K562 (cell line): ENCODE measurements at regions not wholly inside any gene's neighbourhood (a gene's known extent, or its start where the extent isn't known, plus 50 kb on each side); places are given as distances from the start of the nearest gene placed in this dataset.

Experiments
- ATAC-seq: fragments of 200-7000 bp; cut with Tn5 transposase; 3 replicates; pipeline ENCODE4 v1.9.1; 2020; ENCODE audit warnings: moderate library complexity
- BruUV-seq: library from RNA; stranded (reverse); fragments of 400-500 nt; replicated peaks from 2 replicates; lab custom pipeline; 2021; lab: Mats Ljungman, UMichigan
- CTCF ChIA-PET: fragments of 300-600 bp; formaldehyde crosslinking; extraction: SDS; loops from one replicate; lab custom pipeline; 2021; ENCODE audit warnings: low intra/inter-chr PET ratio; lab: Yijun Ruan, JAX
- POLR2A ChIA-PET: fragments of 300-600, 350-650 bp; sonication (Branson Sonifier 250); formaldehyde crosslinking; extraction: SDS; loops from one replicate; lab custom pipeline; 2021; ENCODE audit warnings: antibody characterized with exemption, inconsistent platforms; lab: Yijun Ruan, JAX
- DNase-seq, 4 experiments: peaks; one replicate each; pipeline versions ENCODE4 v3.0.0 to v3.0.0-alpha.2; 2011 to 2018; ENCODE audit warnings: low spot score in 3 of 4, mixed read lengths in 3 of 4; ENCODE audit errors: extremely low read depth in 1 of 4
- FAIRE-seq: peaks from 2 replicates; lab custom pipeline; 2011; peaks lifted over from hg19 to GRCh38; lab: Jason Lieb, UNC
- H2AFZ ChIP-seq: 2 replicates; pipeline ENCODE4 v1.6.0; 2011; ENCODE audit warnings: low read depth, low read length, control low read depth, inconsistent platforms
- H3K27ac ChIP-seq: fragments of 200-600 bp; 3 replicates; pipeline ENCODE4 v1.8.0; 2011; ENCODE audit warnings: low read depth, mild to moderate bottlenecking, control low read depth, inconsistent platforms, low read length, moderate library complexity, mixed read lengths; ENCODE audit errors: extremely low read depth
- H3K27me3 ChIP-seq, 2 experiments: fragments of 300-600 bp in 1 of 2; 2 replicates in 1 of 2; 3 replicates in 1 of 2; pipeline versions ENCODE4 v1.6.0 to v1.8.0; 2011; ENCODE audit warnings: inconsistent platforms in 2 of 2, low read length in 2 of 2, mild to moderate bottlenecking in 1 of 2, mixed read lengths in 1 of 2, moderate library complexity in 1 of 2; ENCODE audit not compliant: control insufficient read depth in 2 of 2, insufficient read depth in 2 of 2
- H3K36me3 ChIP-seq: fragments of 300-600 bp; 3 replicates; pipeline ENCODE4 v1.8.0; 2011; ENCODE audit warnings: mild to moderate bottlenecking, low read length, inconsistent platforms; ENCODE audit not compliant: control insufficient read depth, insufficient read depth
- H3K4me1 ChIP-seq, 2 experiments: fragments of 200-600 bp in 1 of 2; replicated peaks in 1 of 2; 2 replicates in 1 of 2; 3 replicates in 1 of 2; pipeline versions ENCODE4 v1.5.1 to v1.8.0; 2011; ENCODE audit warnings: inconsistent platforms in 2 of 2, low read length in 2 of 2, mild to moderate bottlenecking in 1 of 2, mixed read lengths in 1 of 2, moderate library complexity in 1 of 2; ENCODE audit not compliant: control insufficient read depth in 2 of 2, insufficient read depth in 2 of 2
- H3K4me2 ChIP-seq: 2 replicates; pipeline ENCODE4 v1.6.1; 2011; ENCODE audit warnings: low read length, control low read depth, inconsistent platforms, mixed read lengths; ENCODE audit not compliant: insufficient read depth
- H3K4me3 ChIP-seq: fragments of 200-600 bp; sonication (generic), shearing (Covaris generic); 2 replicates; pipeline ENCODE4 v1.5.1; 2016; ENCODE audit warnings: control low read depth, inconsistent platforms
- H3K79me2 ChIP-seq: fragments of 200-600 bp; 3 replicates; pipeline ENCODE4 v1.8.0; 2011; ENCODE audit warnings: low read length, inconsistent platforms; ENCODE audit not compliant: control insufficient read depth, insufficient read depth
- H3K9ac ChIP-seq, 2 experiments: 2 replicates each; pipeline versions ENCODE4 v1.6.0 to v1.6.1; 2011; ENCODE audit warnings: low read depth in 2 of 2, low read length in 2 of 2, control low read depth in 1 of 2, inconsistent platforms in 1 of 2, mild to moderate bottlenecking in 1 of 2, mixed read lengths in 1 of 2; ENCODE audit not compliant: insufficient read depth in 1 of 2
- H3K9me1 ChIP-seq: one replicate; pipeline ENCODE4 v1.6.0; 2011; ENCODE audit warnings: inconsistent platforms, mild to moderate bottlenecking, low read length, moderate library complexity; ENCODE audit not compliant: control insufficient read depth, insufficient read depth
- H3K9me3 ChIP-seq: replicated peaks from 2 replicates; pipeline ENCODE4 v1.5.1; 2011; ENCODE audit warnings: low read depth, low read length, inconsistent platforms; ENCODE audit not compliant: control insufficient read depth, insufficient read depth
- H4K20me1 ChIP-seq: replicated peaks from 2 replicates; pipeline ENCODE4 v1.6.1; 2011; ENCODE audit warnings: low read length, inconsistent platforms, mixed read lengths; ENCODE audit not compliant: control insufficient read depth, insufficient read depth
- C11orf30 ChIP-seq: fragments of 450-650 bp; IDR thresholded peaks from 2 replicates; pipeline ENCODE4 v1.6.1; 2016; ENCODE audit warnings: low read depth, mild to moderate bottlenecking
- CXXC5 ChIP-seq: fragments of 250-450 bp; sonication (Bioruptor Pico); IDR thresholded peaks from 2 replicates; pipeline ENCODE4 v1.8.0; 2022; ENCODE audit warnings: inconsistent platforms, mild to moderate bottlenecking, moderate library complexity
- KAT8 ChIP-seq: fragments of 450-650 bp; IDR thresholded peaks from 2 replicates; pipeline ENCODE4 v1.6.1; 2016; ENCODE audit warnings: low read depth, mild to moderate bottlenecking
- POLR2G ChIP-seq: fragments of 200-400 bp; formaldehyde crosslinking; IDR thresholded peaks from 2 replicates; pipeline ENCODE4 v1.6.1; 2017; ENCODE audit warnings: low read depth, mild to moderate bottlenecking, antibody characterized with exemption, low read length, moderate library complexity
- RBM25 ChIP-seq: fragments of 200-400 bp; formaldehyde crosslinking; IDR thresholded peaks from 2 replicates; pipeline ENCODE4 v1.6.1; 2018; ENCODE audit warnings: low read length, low read depth, moderate library complexity; ENCODE audit not compliant: severe bottlenecking
- RBM39 ChIP-seq: fragments of 200-400 bp; formaldehyde crosslinking; optimal IDR thresholded peaks from 2 replicates; pipeline ENCODE3; 2018; ENCODE audit warnings: low read depth, low read length
- SREBF1 ChIP-seq: fragments of 150-350 bp; IDR thresholded peaks from 2 replicates; pipeline ENCODE4 v1.6.1; 2014; ENCODE audit warnings: antibody characterized with exemption, low read depth, low read length, borderline replicate concordance
- TAF15 ChIP-seq: fragments of 200-400 bp; formaldehyde crosslinking; IDR thresholded peaks from 2 replicates; pipeline ENCODE4 v1.6.1; 2017; ENCODE audit warnings: mild to moderate bottlenecking, low read depth, low read length, moderate library complexity
- XRCC5 ChIP-seq: fragments of 200-400 bp; formaldehyde crosslinking; IDR thresholded peaks from 2 replicates; pipeline ENCODE4 v1.6.1; 2017; ENCODE audit warnings: low read depth, mild to moderate bottlenecking, low read length
- WGBS: fragments of 100-300 bp; shearing (Covaris generic); methylation state at CpG from one replicate; pipeline ENCODE4 v1.1.6; 2016; ENCODE audit warnings: low coverage, mixed read lengths; ENCODE audit not compliant: insufficient coverage; ENCODE audit errors: missing lambda C conversion rate; 5-methylcytosine and 5-hydroxymethylcytosine counted together
- in situ Hi-C: fragments of 300-500 bp; cut with MboI; formaldehyde crosslinking; loops from 4 replicates; pipeline ENCODE4 v1.15.0; 2018; ENCODE audit warnings: inconsistent platforms, mixed read lengths
- intact Hi-C: fragments of 100-400 bp; cut with micrococcal nuclease; formaldehyde crosslinking; loops from 2 replicates; pipeline ENCODE4 v1.14.2; 2022
- TF ChIP-seq, protein P1 (sequence below): fragments of 450-650 bp; IDR thresholded peaks from 2 replicates; pipeline ENCODE4 v1.6.1; 2016; ENCODE audit warnings: low read depth, mild to moderate bottlenecking, moderate library complexity

DNA sequence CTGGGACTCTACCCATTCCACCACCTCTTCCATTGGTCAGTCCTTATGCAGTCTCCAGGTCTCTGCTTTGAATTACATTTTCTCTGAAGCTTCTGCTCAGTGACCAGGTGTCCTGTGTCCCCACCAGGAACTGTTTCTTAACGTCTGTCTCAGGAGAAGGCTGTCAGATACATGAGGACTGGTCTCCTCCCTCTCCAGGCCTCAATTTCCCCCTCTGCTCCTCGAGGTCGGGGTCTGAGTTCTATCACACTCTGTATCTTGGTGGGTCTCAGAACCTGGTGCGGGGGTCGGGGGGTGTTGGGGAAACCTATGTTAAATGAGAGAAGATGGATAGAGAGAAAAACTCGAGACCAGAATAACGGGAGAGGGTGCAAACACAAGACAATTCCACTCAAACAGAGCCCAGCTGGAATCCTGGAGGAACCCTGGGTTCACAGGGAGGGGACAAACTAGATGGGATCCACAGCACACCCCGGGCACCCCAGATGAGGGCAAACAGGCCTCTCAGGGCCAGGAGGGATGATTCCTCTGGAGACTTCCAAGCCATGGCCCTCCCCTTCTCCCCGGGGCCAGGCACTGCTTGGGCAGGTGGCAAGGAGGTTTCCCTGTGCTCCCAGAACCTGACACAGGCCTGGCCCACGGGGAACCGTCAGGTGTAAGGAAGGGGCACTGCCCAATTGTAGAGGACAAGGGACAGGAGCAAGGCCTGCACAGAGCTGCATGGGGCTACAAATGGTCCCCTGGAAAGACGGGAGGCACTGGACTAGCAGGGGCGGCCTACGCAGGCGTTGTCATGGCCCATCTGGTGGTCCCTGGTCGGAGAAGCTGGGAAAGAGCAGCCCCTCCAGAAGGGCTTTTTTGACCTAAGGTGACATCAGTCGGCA is 313.2 kb upstream of the DIO3 start (continued):
- TF ChIP-seq, protein P1, sequence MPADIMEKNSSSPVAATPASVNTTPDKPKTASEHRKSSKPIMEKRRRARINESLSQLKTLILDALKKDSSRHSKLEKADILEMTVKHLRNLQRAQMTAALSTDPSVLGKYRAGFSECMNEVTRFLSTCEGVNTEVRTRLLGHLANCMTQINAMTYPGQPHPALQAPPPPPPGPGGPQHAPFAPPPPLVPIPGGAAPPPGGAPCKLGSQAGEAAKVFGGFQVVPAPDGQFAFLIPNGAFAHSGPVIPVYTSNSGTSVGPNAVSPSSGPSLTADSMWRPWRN: no peak

DNA sequence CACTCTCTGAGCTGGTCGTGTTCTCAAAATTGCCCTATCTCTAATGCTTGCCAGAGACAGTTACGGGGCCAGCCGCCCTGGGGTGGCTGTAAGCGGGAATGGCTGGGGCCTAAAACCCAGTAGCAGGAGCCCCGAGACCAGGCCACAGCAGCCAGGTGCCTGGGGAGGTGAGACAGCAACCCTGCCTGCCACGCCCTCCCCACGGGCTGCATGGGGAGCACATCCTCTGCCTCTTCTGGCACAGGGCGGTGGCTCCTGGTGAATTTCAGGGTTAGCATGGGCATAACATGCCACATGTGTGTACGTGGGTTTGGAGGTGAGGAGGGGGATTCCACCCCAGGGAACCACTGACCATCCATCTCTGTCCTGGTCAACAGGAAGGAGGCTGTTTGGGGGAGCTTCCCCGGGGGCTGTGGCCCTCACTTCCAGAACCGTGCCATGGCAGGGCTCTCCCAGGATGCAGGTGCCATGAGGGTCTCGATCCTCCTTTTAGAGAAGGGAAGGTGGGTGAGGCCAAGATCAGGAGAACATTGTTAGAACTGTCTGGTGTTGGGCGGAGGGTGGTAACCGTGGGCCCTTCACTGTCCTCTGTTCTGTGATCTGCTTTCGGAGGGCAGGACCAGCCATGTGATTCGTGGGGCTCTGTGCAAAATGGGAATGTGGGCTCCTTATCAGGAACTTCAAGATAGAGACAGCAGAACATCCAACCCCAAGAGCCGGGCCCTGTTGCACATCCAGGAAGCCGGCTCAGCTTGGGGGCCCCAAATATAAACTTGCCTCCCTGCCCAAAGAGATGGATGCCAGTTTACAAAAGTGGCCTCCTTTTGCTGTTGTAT is 312.2 kb upstream of the DIO3 start:
- Histone ChIP-seq H3K4me3 (no peak overlapping the region), H2AFZ (no peak overlapping the region), H3K9ac (no peak overlapping the region), H3K9me3 (no peaks in the 10 kb centered on the region), H3K27ac (no peak overlapping the region), H3K9me1 (no peaks in the 10 kb centered on the region), H3K4me1 (no peaks in the 10 kb centered on the region), H3K79me2 (no peaks in the 10 kb centered on the region), H3K36me3 (no peaks in the 10 kb centered on the region)
- no peak for ATAC-seq
- POLR2A ChIA-PET: no interaction called here
- no peak for TF ChIP-seq XRCC5
- no peak for TF ChIP-seq SREBF1
- no peak for TF ChIP-seq CXXC5 (CRISPR knock-in tag)
- TF ChIP-seq C11orf30: no peak
- TF ChIP-seq RBM25: no peak
- no peak for TF ChIP-seq KAT8
- no peak for TF ChIP-seq TAF15
- TF ChIP-seq POLR2G: no peak
- no peak for TF ChIP-seq RBM39
- TF ChIP-seq, all 486 proteins: peak for 0
- DNase-seq (no peak), FAIRE-seq (no peak)
- in situ Hi-C loops: no loop called here
- no peaks in the 10 kb centered on the region for H4K20me1 ChIP-seq
- intact Hi-C loops: no loop called here
- BruUV-seq: no TSS peak
- H3K4me2 ChIP-seq: no peak overlapping the region
- WGBS: 0% methylated on average over 12 of the region's 18 CpGs
- peaks cover 0 to 55% of the 10 kb centered on the region in 2 experiments; a peak in 3 of 5 replicates for H3K27me3 ChIP-seq
- CTCF ChIA-PET: no interaction called here
